SU-DHL-6 (cell line): ENCODE measurements at regions not wholly inside any gene's neighbourhood (a gene's known extent, or its start where the extent isn't known, plus 50 kb on each side); places are given as distances from the start of the nearest gene placed in this dataset.

Source experiments
- EZH2phosphoT487 ChIP-seq: fragments of 200-600 bp; sonication (generic), shearing (Covaris generic); conservative IDR thresholded peaks from 2 replicates; pipeline ENCODE4 v1.6.1; 2018; ENCODE audit warnings: mild to moderate bottlenecking, antibody characterized with exemption, low read length, moderate library complexity, mixed read lengths
- TF ChIP-seq, protein P1 (sequence below): fragments of 200-600 bp; sonication (generic); IDR thresholded peaks from one replicate; pipeline ENCODE4 v1.5.1; 2017; ENCODE audit warnings: antibody characterized with exemption, mild to moderate bottlenecking, low read length, moderate library complexity; ENCODE audit not compliant: insufficient read depth, poor library complexity, severe bottlenecking

- TF ChIP-seq, protein P1, sequence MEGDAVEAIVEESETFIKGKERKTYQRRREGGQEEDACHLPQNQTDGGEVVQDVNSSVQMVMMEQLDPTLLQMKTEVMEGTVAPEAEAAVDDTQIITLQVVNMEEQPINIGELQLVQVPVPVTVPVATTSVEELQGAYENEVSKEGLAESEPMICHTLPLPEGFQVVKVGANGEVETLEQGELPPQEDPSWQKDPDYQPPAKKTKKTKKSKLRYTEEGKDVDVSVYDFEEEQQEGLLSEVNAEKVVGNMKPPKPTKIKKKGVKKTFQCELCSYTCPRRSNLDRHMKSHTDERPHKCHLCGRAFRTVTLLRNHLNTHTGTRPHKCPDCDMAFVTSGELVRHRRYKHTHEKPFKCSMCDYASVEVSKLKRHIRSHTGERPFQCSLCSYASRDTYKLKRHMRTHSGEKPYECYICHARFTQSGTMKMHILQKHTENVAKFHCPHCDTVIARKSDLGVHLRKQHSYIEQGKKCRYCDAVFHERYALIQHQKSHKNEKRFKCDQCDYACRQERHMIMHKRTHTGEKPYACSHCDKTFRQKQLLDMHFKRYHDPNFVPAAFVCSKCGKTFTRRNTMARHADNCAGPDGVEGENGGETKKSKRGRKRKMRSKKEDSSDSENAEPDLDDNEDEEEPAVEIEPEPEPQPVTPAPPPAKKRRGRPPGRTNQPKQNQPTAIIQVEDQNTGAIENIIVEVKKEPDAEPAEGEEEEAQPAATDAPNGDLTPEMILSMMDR = no peak
- no peak for TF ChIP-seq EZH2phosphoT487
Measured at GRCh38 chr14:22036541-22037239, 363.1 kb upstream of the OR4E1 start.
